Endothelial cell of umbilical vein (primary cell): ENCODE measurements at regions not wholly inside any gene's neighbourhood (a gene's known extent, or its start where the extent isn't known, plus 50 kb on each side); places are given as distances from the start of the nearest gene placed in this dataset.
A peak's percentile ranks its signal among the peaks of the same experiment; 100 is the strongest.
"Not testable (repeated sequence)": the region's sequence is repeated elsewhere in the genome, so short reads cannot be mapped to it uniquely, and the experiment has no call there.

Experiments used
- BruUV-seq: library from RNA; stranded (reverse); fragments of 400-500 nt; replicated peaks from 2 replicates; lab custom pipeline; 2021; lab: Mats Ljungman, UMichigan
- CTCF ChIA-PET: fragments of 300-600, 350-600 bp; sonication (Branson Sonifier 250); formaldehyde crosslinking; loops from one replicate; lab custom pipeline; 2021; ENCODE audit warnings: antibody characterized with exemption, inconsistent platforms; lab: Charles Lee
- POLR2A ChIA-PET: fragments of 300-600, 350-600 bp; sonication (Branson Sonifier 250); formaldehyde crosslinking; loops from one replicate; lab custom pipeline; 2021; ENCODE audit warnings: antibody characterized with exemption, inconsistent platforms; lab: Charles Lee
- DNase-seq: peaks from one replicate; pipeline ENCODE4 v3.0.0-alpha.2; 2011; ENCODE audit warnings: low read depth, low spot score
- FAIRE-seq: peaks from 2 replicates; lab custom pipeline; 2011; peaks lifted over from hg19 to GRCh38; lab: Jason Lieb, UNC
- H2AFZ ChIP-seq: 2 replicates; pipeline ENCODE4 v1.6.0; 2012; ENCODE audit warnings: low read depth, low read length, control low read depth, inconsistent platforms
- H3K27ac ChIP-seq: 2 replicates; pipeline ENCODE4 v1.5.1; 2011; ENCODE audit warnings: low read depth, mild to moderate bottlenecking, control low read depth, low read length, moderate library complexity; ENCODE audit not compliant: insufficient read depth
- H3K27me3 ChIP-seq, 2 experiments: 2 replicates each; pipeline versions ENCODE4 v1.6.0 to v1.6.1; 2011; ENCODE audit warnings: low read length in 2 of 2, mixed read lengths in 1 of 2; ENCODE audit not compliant: control insufficient read depth in 2 of 2, insufficient read depth in 2 of 2
- H3K36me3 ChIP-seq, 2 experiments: 2 replicates in 1 of 2; 3 replicates in 1 of 2; pipeline ENCODE4 v1.5.1; 2011; ENCODE audit warnings: low read length in 2 of 2, mild to moderate bottlenecking in 1 of 2, moderate library complexity in 1 of 2; ENCODE audit not compliant: control insufficient read depth in 2 of 2, insufficient read depth in 2 of 2; ENCODE audit errors: extremely low read depth in 1 of 2
- H3K4me1 ChIP-seq: 3 replicates; pipeline ENCODE4 v1.5.1; 2011; ENCODE audit warnings: mild to moderate bottlenecking, low read length; ENCODE audit not compliant: control insufficient read depth, insufficient read depth; ENCODE audit errors: extremely low read depth
- H3K4me2 ChIP-seq: 2 replicates; pipeline ENCODE4 v1.6.1; 2011; ENCODE audit warnings: low read length, control low read depth, mixed read lengths; ENCODE audit not compliant: insufficient read depth
- H3K4me3 ChIP-seq, 3 experiments: fragments of 200-600 bp in 1 of 3; sonication (generic), shearing (Covaris generic) in 1 of 3; replicated peaks in 1 of 3; 2 replicates each; pipeline ENCODE4 v1.5.1; 2011 to 2016; ENCODE audit warnings: control low read depth in 3 of 3, low read length in 3 of 3, mild to moderate bottlenecking in 2 of 3, inconsistent platforms in 1 of 3, low read depth in 1 of 3, moderate library complexity in 1 of 3; ENCODE audit not compliant: insufficient read depth in 1 of 3
- H3K79me2 ChIP-seq: 2 replicates; pipeline ENCODE4 v1.6.0; 2012; ENCODE audit warnings: low read length, inconsistent platforms; ENCODE audit not compliant: control insufficient read depth, insufficient read depth
- H3K9ac ChIP-seq: replicated peaks from 2 replicates; pipeline ENCODE3; 2011; ENCODE audit warnings: low read length, control low read depth; ENCODE audit not compliant: insufficient read depth; ENCODE audit errors: extremely low read depth
- H3K9me1 ChIP-seq: replicated peaks from 3 replicates; pipeline ENCODE4 v1.6.0; 2011; ENCODE audit warnings: mild to moderate bottlenecking, low read length; ENCODE audit not compliant: control insufficient read depth, insufficient read depth; ENCODE audit errors: extremely low read depth
- H3K9me3 ChIP-seq: replicated peaks from 2 replicates; pipeline ENCODE4 v1.5.1; 2012; ENCODE audit warnings: low read length, inconsistent platforms; ENCODE audit not compliant: control insufficient read depth, insufficient read depth
- H4K20me1 ChIP-seq: replicated peaks from 2 replicates; pipeline ENCODE3; 2011; ENCODE audit warnings: mild to moderate bottlenecking, low read length; ENCODE audit not compliant: control insufficient read depth, insufficient read depth; ENCODE audit errors: extremely low read depth
- FOS ChIP-seq: IDR thresholded peaks from 2 replicates; pipeline ENCODE4 v1.6.1; 2011; ENCODE audit warnings: mild to moderate bottlenecking, low read length, moderate library complexity, borderline replicate concordance; ENCODE audit not compliant: insufficient read depth
- POLR2A ChIP-seq: IDR thresholded peaks from 2 replicates; pipeline ENCODE4 v1.6.1; 2012; ENCODE audit warnings: low read depth, mild to moderate bottlenecking, control low read depth, low read length
- dilution Hi-C: fragments of 300-500 bp; cut with MboI; formaldehyde crosslinking; loops from one replicate; pipeline ENCODE4 v1.15.0; 2019; ENCODE audit warnings: low sequenced_read_pairs; ENCODE audit not compliant: extremely low pct_ligation_motif_present
- intact Hi-C: fragments of 100-400 bp; cut with micrococcal nuclease; formaldehyde crosslinking; loops from one replicate; pipeline ENCODE4 v1.10.0; 2022

DNA sequence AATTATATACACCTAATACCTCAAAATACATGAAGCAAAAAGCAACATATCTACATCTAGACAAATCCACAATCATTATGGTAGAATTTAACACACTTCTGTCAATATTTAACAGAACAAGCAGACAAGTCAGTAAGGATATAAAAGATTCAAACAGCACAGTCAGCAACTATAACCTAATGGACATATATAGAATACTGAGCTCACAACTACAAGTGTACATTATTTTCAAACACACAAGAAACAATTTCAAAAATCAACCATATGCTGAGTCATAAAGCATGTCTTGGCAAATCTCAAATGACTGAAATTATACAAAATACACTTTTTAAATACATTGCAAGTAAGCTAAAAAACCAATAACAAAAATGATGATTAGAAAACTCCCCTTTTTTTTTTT is 178.0 kb downstream of the TOMM20 start:
- no peak overlapping the region for H2AFZ ChIP-seq
- no peaks in the 10 kb centered on the region for H3K79me2 ChIP-seq
- H3K4me2 ChIP-seq = no peak overlapping the region
- no peak overlapping the region for H3K27ac ChIP-seq
- no peaks in the 10 kb centered on the region for H3K4me1 ChIP-seq
- H3K9ac ChIP-seq = no peak overlapping the region
- no peak overlapping the region for H3K4me3 ChIP-seq
- dilution Hi-C loops (no loop called here), intact Hi-C loops (loop anchor here (10.0 kb wide), 1 partner anchor 794 kb away; no protein-coding TSS in a partner anchor)
- FAIRE-seq = peak; percentile 47
- DNase-seq = no peak
- H3K36me3 ChIP-seq = no peaks in the 10 kb centered on the region
- no peaks in the 10 kb centered on the region for H3K27me3 ChIP-seq
- ChIA-PET POLR2A (no interaction called here), CTCF (interaction anchor here (0.6 to 1.7 kb wide), 4 partner anchors 9 to 451 kb away, joined by 3 read pairs; no protein-coding TSS in a partner anchor)
- TF ChIP-seq POLR2A = no peak
- TF ChIP-seq FOS = no peak
- peaks cover 1% of the 10 kb centered on the region for H3K9me3 ChIP-seq
- no peaks in the 10 kb centered on the region for H3K9me1 ChIP-seq
- no TSS peak for BruUV-seq
- no peaks in the 10 kb centered on the region for H4K20me1 ChIP-seq

DNA sequence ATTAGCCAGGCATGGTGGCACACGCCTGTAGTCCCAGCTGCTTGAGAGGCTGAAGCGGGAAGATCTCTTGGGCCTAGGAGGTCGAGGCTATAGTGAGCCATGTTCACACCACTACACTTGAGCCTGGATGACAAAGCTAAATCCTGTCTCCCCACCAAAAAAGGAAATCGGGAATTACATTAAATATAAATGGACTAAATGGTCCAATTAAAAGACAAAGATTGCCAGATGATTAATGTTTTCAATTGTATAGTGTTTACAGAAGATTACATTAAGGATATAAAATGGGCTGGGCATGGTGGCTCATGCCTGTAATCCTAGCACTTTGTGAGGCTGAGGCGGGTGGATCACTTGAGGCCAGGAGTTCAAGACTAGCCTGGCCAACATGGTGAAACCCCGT is 179.1 kb downstream of the TOMM20 start:
- H3K9me1 ChIP-seq, BruUV-seq, H4K20me1 ChIP-seq, H3K27me3 ChIP-seq, H3K4me3 ChIP-seq, H3K4me2 ChIP-seq, dilution Hi-C loops, H3K27ac ChIP-seq, FAIRE-seq, H2AFZ ChIP-seq, intact Hi-C loops, H3K9me3 ChIP-seq, DNase-seq, H3K4me1 ChIP-seq, H3K79me2 ChIP-seq, H3K36me3 ChIP-seq, H3K9ac ChIP-seq: not testable (repeated sequence)
- ChIA-PET POLR2A (interaction anchor here (1.0 kb wide), 1 partner anchor 30 kb away, joined by 3 read pairs; no protein-coding TSS in a partner anchor), CTCF (interaction anchor here (1.0 kb wide), 1 partner anchor 8 kb away, joined by 4 read pairs; no protein-coding TSS in a partner anchor)
